NCI-H1694 (cell line): ENCODE measurements at regions not wholly inside any gene's neighbourhood (a gene's known extent, or its start where the extent isn't known, plus 50 kb on each side); places are given as distances from the start of the nearest gene placed in this dataset.

Experiments used
- DNase-seq: peaks from one replicate; lab custom pipeline; 2025; lab: John Stamatoyannopoulos, UW

DNA sequence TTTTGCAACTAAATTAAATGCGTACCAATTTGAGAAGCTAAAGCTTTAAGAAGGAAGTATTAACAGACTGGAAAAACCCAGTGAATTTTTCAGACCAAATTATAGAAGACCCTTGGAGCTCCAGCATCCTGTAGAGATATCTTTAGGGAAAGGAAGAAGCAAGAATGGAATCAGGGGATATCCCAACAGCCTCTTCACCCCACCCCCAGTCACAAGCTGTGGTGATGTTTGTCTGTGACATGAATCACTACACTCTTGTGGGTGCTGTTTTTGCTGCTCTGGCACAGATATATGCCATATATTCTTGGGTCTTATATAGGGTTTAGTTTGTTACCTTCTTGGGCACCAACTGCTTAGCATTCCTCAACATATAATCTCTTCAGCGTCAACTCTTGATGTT lies 78.5 kb upstream of the BCL6 start:
- DNase-seq, result no peak

DNA sequence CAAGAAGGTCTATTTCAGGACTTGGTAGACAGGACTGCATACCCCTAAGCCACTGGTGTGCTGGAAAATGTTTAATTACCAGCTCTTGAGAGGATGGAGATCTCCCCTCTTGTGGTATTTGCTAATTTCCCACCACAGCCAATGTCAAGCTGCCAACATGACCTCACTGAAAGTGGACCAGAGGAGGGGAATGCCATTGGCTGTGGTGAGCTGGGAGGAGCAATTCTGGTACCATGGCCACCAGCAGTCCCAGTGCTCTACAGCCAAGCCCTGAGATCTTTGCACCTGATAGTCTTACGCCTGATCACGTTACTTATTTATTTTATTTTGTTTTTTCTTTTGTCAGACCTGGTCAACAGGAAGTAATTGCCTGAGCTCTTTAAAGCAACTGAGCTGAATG lies 82.5 kb upstream of the BCL6 start:
- DNase-seq, result no peak

DNA sequence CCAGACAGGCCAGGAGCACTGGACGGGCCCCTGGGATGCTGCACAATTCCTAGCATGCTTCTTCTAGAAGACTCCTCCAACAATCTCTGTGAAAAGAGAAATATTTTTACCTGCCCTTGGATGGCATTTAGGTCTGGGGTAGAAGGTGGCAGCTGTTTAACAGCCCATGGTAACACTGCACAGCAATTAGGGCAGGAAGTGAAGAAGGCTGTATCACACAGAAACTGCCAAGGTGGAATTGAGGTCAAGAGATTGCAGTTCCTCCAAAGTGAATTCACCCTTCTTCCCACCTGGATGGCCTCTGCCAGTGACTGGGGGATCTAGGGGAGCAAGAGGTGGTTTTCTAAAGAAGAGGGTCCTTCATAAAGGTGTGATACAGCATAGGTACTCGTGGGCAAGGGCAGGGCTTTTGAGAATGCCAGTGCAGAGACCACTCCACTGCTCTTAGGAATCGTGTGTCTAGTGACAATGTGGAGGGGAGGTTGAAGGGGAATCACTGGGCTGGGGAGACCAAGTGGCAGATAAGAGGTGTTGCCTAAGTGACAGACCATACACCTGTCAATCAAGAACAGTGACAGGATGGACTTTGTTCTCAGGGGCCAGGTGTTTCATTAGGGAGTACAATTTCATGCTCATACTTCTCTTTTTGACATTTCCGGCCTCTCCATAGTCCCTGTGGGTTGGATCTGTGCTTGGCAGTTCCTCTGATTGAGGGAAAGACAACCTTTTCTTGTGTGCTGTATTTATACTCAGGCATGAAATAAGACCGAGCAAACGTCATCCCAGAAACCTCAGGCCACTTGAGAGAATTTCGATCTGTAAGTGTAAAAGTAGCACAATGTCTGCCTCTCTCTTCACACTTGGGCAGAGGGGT lies 83.5 kb upstream of the BCL6 start:
- no peak for DNase-seq

- no peak for DNase-seq
Measured at GRCh38 chr3:187830181-187830580, 84.9 kb upstream of the BCL6 start.

- DNase-seq, result no peak
Measured at GRCh38 chr3:187831125-187832051, 86.1 kb upstream of the BCL6 start.

DNA sequence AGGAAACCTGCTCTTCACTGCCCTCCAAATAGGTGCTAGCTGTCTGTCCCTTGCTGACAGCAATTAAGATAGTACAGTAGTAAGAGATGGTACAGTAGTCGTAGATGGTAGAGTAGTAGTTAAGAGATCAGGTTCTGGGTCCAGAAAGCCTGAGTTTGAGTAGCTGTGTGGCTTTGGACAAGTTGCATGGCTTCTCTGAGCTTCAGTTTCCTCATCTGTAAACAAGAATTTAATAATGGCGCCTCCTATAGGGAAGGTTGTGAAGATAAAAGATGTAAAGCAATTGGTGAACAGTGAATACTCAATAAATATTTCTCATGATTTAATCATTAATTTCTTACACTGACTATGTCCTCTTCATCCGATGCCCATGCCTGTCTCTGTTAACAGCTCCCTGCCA lies 86.9 kb upstream of the BCL6 start:
- no peak for DNase-seq

DNA sequence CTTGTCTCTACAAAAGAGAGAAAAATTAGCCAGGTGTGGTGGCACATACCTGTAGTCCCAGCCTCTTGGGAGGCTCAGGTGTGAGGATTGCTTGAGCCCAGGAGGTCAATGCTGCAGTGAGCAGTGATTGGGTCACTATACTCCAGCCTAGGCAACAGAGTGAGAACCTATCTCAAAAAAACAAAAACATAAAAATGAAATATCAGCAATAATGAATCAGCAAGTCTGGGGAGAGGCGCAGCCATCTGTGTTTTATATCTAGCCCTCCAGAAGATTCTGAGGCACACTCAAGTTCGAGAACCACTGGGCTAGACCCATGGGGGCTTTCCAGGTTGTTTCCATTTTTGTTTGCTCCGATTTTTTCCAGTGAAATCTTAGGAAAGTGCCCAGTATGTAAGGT lies 88.1 kb upstream of the BCL6 start:
- no peak for DNase-seq

DNA sequence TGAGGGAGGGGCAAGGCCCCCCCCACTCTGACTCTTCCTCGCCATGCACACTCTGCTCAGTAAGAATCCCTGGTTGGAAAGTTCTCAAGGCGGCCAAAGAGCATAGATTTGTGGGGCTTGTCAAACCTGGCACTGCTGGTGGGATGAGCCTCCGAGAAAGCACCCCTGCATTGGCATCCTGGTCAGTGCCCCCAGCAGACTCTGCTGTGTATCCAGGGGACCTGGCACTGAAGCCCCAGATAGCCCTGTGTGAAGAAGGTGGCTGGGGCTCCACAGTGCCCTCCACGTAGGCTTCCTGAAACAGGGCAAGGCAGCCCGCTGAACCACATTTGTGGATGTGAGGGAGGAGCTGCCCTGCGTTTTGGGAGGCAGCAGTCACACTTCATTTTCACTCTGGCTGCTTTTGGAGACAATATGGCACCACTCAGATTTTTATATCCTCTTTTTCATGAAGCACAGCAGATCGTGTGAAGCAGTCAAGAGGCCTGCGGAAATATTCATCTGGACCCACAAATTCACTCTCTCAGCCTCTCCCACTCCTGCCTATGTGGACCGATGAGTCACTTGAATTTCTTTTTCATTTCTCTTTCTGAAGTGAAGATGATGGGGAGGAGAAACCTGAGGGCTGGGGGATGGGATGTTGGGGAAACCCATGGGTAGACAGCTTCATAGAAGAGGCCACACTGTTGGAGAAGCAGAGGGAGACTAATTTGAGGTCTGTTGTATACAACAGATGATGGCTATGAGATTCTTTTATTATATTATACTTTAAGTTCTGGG lies 88.7 kb upstream of the BCL6 start:
- DNase-seq, result no peak

DNA sequence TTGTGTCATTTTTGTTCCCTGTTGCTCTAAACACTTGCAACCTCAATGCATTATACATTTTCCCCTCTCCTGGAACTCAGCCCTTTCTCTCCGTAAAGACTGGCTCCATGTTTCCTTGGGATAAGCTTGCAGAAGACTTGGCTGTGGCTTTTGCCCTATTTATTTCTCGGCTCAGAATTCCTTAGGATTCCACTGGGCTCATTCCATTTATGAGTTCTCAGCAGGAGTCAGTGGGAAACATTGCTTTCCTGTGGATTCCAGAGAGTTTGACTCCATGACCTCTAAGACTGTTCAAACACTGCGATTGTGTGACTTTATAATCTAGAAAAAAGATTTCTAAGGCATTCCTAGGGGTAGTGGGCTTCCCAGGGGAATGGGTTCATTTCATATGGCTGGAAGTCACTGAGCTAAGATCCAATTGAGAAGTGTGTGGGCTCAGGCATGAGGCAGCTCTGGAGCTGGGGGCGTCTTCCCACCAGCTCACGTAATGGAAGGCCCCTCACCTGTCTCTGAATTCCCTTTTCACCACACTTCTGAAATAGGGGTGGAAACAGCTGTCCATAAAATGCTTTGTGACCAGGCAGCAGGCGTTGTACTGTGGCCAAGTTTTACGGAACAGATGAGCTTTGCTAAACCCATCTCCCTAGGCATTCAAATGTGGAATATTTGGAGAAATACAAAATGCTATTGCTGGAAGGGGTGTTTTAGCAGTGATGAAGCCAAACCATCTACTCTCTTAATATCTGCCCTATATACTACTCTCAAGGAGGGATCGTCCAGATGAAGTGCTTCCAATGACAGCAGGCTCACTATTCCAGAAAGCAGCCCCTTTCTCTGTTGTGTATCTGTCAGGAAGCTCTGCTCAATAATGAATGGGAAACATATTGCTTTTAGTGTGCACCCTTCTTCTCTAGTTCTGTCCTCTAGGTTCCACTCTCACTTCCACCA lies 91.8 kb upstream of the BCL6 start:
- DNase-seq, result no peak

- no peak for DNase-seq
Measured at GRCh38 chr3:187838016-187838540, 92.8 kb upstream of the BCL6 start.

GRCh38 chr3:187839422-187839821 lies 94.2 kb upstream of the BCL6 start:
- no peak for DNase-seq

DNA sequence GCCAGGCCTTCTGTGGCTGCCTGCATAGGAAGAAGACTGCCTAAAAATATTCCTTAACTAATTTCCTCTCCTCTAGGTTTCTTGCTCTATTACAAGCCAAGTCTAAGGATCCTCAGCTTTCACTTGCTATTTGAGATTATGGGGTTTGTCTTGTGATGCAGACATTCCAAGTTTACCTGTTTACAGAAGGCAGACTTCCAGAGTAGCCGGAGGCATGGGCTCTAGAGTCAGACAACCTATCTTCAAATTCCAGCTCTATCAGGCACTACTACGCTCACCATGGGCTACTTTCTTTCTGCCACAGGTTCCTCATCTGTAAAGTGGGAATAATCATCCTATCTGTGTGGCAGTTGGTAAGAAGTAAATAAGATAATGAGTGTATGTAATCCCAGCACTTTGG lies 95.6 kb upstream of the BCL6 start:
- DNase-seq, result no peak

DNA sequence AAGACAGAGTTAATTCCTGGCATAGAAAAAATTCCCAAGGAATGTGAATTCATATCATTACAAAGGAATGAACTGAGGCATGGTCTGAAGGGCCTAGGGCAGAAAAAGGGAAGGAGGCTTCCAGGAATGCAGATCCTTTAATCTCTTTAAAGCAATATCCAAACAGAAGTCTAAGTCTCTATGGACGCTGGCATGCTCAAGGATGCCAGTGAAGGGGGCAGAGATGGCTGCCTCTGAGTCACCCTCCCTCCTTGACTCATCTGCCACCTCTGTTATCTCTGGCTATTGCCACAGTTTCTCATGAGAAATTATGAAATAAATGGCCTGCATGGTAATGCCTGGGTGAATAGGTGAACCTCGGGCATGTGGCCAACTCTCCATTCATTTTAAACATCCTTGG lies 96.3 kb upstream of the BCL6 start:
- DNase-seq, result no peak

DNA sequence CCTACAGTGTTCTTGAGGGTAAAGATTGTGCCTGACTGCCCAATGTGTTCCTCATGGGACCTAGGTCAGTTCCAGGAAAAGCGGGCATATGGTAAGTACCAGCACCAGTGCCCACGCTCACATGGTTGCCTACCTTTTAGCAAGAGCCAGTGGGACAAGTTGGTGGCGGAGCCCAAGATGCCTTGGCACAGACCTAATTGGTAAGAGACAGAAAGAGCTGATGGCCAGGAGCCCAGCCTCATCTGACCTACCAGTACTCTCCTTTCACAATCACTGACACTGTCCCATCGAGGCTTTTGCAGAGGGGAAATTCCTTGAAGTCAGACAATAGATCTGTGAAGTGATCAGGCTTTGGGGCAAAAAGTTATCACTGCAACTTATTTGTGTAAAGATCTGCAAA lies 98.4 kb upstream of the BCL6 start:
- DNase-seq, result no peak

DNA sequence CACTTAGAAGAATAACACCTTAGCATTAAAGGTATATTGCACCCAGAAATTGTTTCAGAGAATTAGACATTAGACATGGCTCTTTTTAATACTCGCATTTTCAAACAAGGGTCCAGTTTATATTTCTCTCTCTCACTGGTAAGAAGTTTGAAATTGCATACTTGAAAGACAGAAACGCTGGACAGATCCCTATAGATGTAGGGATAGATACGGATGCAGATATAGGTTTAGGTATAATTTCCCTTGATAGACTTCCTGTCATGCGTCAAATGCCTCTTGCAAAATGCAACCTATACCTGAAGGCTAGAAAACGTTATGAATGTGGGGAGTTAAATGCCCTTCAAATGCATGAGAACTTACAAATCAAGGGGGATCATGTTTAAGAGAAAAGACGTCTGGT lies 99.4 kb upstream of the BCL6 start:
- DNase-seq, result no peak

DNA sequence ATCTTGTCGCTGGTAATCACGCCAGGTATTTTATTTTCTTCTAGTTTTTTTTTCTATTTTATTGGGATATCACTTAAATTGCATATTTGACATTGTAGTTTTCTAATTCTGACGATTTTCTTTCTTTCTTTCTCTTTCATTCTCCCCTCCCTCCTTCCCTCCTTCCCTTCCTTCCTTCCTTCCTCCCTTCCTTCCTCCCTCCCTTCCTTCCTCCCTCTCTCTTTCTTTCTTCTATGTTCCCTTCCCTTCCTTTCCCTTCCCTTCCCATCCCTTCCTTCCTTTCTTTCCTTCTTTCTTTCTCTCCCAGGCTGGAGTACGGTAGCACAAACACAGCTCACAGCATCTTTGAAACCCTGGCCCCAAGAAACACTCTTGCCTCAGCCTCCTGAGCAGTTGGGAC lies 100.6 kb upstream of the BCL6 start:
- no peak for DNase-seq

DNA sequence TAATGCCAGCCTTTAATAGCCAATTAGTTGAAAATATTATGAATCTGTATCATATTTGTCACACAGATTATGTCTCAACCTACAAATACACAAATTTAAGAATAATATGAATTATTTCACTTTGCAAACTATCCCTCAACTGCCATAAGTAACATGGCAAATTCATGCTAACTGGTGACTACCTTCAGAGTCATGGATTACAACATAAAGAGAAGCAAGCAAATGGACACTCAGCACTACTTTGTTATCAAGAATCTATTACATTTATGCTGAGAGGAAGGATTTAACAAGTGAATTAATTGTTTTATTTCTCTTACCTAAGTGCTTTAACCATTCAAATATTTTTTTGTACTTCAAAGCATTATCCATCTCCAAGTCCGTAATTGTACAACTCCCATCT lies 103.1 kb upstream of the BCL6 start:
- no peak for DNase-seq

DNA sequence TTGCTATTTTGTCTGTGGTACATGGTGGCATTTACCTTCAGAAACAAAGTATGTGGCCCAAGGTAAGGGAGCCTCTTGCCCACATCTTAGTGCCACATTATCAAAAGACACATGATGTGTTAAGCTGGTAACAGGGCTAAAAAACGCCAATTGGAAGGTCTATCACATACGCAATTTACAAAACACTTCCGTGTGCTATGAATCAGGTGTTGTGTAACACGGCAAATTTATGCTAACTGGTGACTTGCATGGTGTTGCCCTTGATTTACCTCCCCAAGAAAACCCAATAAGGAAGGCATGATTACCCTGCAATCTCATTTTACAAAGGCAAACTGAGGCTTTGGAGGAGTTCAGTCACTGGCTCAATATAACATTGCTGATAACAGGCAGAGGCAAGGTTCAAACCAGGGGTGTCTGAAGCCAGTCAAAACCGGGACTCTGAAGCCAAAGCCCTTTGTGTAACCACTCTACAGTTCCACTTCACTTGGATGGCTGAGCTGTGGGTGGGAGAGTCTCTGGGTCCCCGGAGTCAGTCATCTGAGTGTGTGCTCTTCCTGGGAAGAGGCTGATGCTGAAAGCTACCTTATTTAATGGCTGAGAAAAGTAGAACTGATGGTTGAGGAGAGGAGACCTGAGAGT lies 103.9 kb upstream of the BCL6 start:
- DNase-seq, result no peak

DNA sequence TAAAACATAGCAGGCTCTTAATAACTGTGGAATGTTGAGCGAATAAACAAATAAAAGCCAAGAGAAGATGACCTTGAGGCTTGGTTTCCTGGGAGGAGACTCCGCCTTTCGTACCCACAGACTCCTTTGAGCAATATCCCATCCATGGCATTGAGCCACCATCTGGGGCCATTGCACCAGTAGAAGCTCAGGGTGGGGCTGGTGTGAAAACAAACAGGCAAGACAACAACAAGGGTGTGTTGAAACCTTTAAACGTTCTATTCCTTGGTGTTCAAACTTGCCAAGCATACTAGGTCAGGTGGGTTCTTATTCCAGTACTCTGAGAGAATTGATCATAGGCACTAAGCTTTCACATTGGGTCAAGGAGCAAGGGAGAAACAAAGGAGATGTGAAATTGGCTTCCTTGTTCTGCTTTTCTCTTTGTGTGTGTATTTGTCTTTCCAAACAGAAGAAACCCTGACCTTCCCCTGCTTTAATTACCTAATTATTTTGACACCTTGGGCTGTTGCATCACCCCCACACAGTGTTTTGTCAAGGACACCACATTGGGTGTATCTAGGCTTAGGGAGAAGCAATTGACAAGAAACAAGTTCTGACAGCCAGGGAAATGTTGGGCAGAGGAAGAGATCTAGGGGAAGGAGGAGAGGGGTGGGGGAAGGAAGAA lies 105.1 kb upstream of the BCL6 start:
- no peak for DNase-seq
